GM12878 (cell line): ENCODE measurements at regions not wholly inside any gene's neighbourhood (a gene's known extent, or its start where the extent isn't known, plus 50 kb on each side); places are given as distances from the start of the nearest gene placed in this dataset.

Source experiments
- ATAC-seq: fragments of 200-7000 bp; cut with Tn5 transposase; 3 replicates; pipeline ENCODE4 v1.9.1; 2020; ENCODE audit warnings: mild to moderate bottlenecking, moderate library complexity
- BruUV-seq: library from RNA; stranded (reverse); fragments of 400-500 nt; replicated peaks from 2 replicates; lab custom pipeline; 2021; lab: Mats Ljungman, UMichigan
- CTCF ChIA-PET: fragments of 300-600 bp; sonication (Branson Sonifier 250); formaldehyde crosslinking; extraction: SDS; loops from one replicate; lab custom pipeline; 2021; ENCODE audit warnings: inconsistent platforms; lab: Yijun Ruan, JAX
- POLR2A ChIA-PET: fragments of 350-600 bp; formaldehyde crosslinking; extraction: SDS; loops from one replicate; lab custom pipeline; 2021; ENCODE audit warnings: inconsistent platforms; lab: Charles Lee
- RAD21 ChIA-PET: fragments of 300-600 bp; sonication (Branson Sonifier 250); formaldehyde crosslinking; loops from one replicate; lab custom pipeline; 2023; ENCODE audit warnings: antibody characterized with exemption; ENCODE audit not compliant: unreplicated experiment; lab: Charles Lee
- SMC1A ChIA-PET: fragments of 300-600 bp; sonication (Branson Sonifier 250); formaldehyde crosslinking; loops from one replicate; lab custom pipeline; 2023; ENCODE audit not compliant: unreplicated experiment, uncharacterized antibody; lab: Charles Lee
- DNase-seq: peaks from one replicate; pipeline ENCODE4 v3.0.0-alpha.2; 2011; ENCODE audit warnings: low read depth, low spot score
- FAIRE-seq: peaks from 3 replicates; lab custom pipeline; 2011; peaks lifted over from hg19 to GRCh38; lab: Jason Lieb, UNC
- H2AFZ ChIP-seq: 2 replicates; pipeline ENCODE4 v1.6.0; 2011; ENCODE audit warnings: low read depth, low read length, control low read depth; ENCODE audit not compliant: control insufficient read depth
- H3K27ac ChIP-seq: 2 replicates; pipeline ENCODE4 v1.5.1; 2011; ENCODE audit warnings: control low read depth; ENCODE audit not compliant: control insufficient read depth, insufficient read depth
- H3K27me3 ChIP-seq, 2 experiments: replicated peaks in 1 of 2; 2 replicates each; pipeline versions ENCODE4 v1.6.0 to v1.6.1; 2011; ENCODE audit warnings: low read length in 1 of 2; ENCODE audit not compliant: control insufficient read depth in 2 of 2, insufficient read depth in 2 of 2
- H3K36me3 ChIP-seq, 2 experiments: 2 replicates each; pipeline ENCODE4 v1.5.1; 2011; ENCODE audit warnings: low read length in 1 of 2; ENCODE audit not compliant: control insufficient read depth in 2 of 2, insufficient read depth in 2 of 2
- H3K4me1 ChIP-seq: 2 replicates; pipeline ENCODE4 v1.6.1; 2011; ENCODE audit warnings: mild to moderate bottlenecking, low read length, moderate library complexity, mixed read lengths; ENCODE audit not compliant: control insufficient read depth, insufficient read depth
- H3K4me2 ChIP-seq: 2 replicates; pipeline ENCODE4 v1.6.0; 2011; ENCODE audit warnings: control low read depth; ENCODE audit not compliant: control insufficient read depth, insufficient read depth
- H3K4me3 ChIP-seq: fragments of 200-600 bp; sonication (generic); 2 replicates; pipeline ENCODE4 v1.5.1; 2016
- H3K79me2 ChIP-seq: 2 replicates; pipeline ENCODE4 v1.6.0; 2011; ENCODE audit warnings: low read length; ENCODE audit not compliant: control insufficient read depth, insufficient read depth
- H3K9ac ChIP-seq: 2 replicates; pipeline ENCODE4 v1.8.0; 2011; ENCODE audit warnings: low read length, control low read depth, mixed read lengths; ENCODE audit not compliant: control insufficient read depth, insufficient read depth
- H3K9me3 ChIP-seq: replicated peaks from 3 replicates; pipeline ENCODE4 v1.5.1; 2011; ENCODE audit warnings: mild to moderate bottlenecking, low read length; ENCODE audit not compliant: control insufficient read depth, insufficient read depth
- H4K20me1 ChIP-seq: 2 replicates; pipeline ENCODE4 v1.6.0; 2011; ENCODE audit not compliant: control insufficient read depth, insufficient read depth
- ASH2L ChIP-seq: fragments of 300-600, 200-600 bp; sonication (generic); IDR thresholded peaks from 2 replicates; pipeline ENCODE4 v1.6.1; 2017; ENCODE audit warnings: low read depth, mild to moderate bottlenecking, borderline replicate concordance
- ATF7 ChIP-seq: fragments of 450-650 bp; IDR thresholded peaks from 2 replicates; pipeline ENCODE4 v1.6.1; 2016; ENCODE audit warnings: low read depth, mild to moderate bottlenecking
- E2F4 ChIP-seq: IDR thresholded peaks from 2 replicates; pipeline ENCODE4 v1.6.1; 2012; ENCODE audit warnings: low read depth, low read length, improper control_type of control experiment
- NFYA ChIP-seq: IDR thresholded peaks from 2 replicates; pipeline ENCODE4 v1.6.1; 2011; ENCODE audit warnings: low read depth, mild to moderate bottlenecking, low read length, improper control_type of control experiment, borderline replicate concordance
- NRF1 ChIP-seq: conservative IDR thresholded peaks from 2 replicates; pipeline ENCODE4 v1.6.1; 2011; ENCODE audit warnings: mild to moderate bottlenecking, low read depth, low read length, improper control_type of control experiment
- POLR2A ChIP-seq: IDR thresholded peaks from 2 replicates; pipeline ENCODE4 v1.6.1; 2011; ENCODE audit warnings: low read depth, mild to moderate bottlenecking, low read length
- POU2F2 ChIP-seq: IDR thresholded peaks from 3 replicates; pipeline ENCODE4 v1.6.1; 2011; ENCODE audit warnings: low read depth, mild to moderate bottlenecking, low read length, borderline replicate concordance
- SIN3A ChIP-seq: IDR thresholded peaks from 2 replicates; pipeline ENCODE4 v1.6.1; 2012; ENCODE audit warnings: low read depth, low read length, improper control_type of control experiment
- SP1 ChIP-seq: IDR thresholded peaks from one replicate; pipeline ENCODE4 v1.6.1; 2011; ENCODE audit warnings: low read depth, low read length
- SREBF1 ChIP-seq: IDR thresholded peaks from 2 replicates; pipeline ENCODE4 v1.6.1; 2012; ENCODE audit warnings: mild to moderate bottlenecking, low read length
- STAT3 ChIP-seq: IDR thresholded peaks from 2 replicates; pipeline ENCODE4 v1.6.1; 2011; ENCODE audit warnings: low read depth, low read length, improper control_type of control experiment
- TARDBP ChIP-seq: IDR thresholded peaks from 2 replicates; pipeline ENCODE4 v1.6.1; 2016; ENCODE audit warnings: borderline replicate concordance
- USF2 ChIP-seq: IDR thresholded peaks from 2 replicates; pipeline ENCODE4 v1.6.1; 2011; ENCODE audit warnings: low read depth, low read length, improper control_type of control experiment, borderline replicate concordance
- YBX1 ChIP-seq: fragments of 450-650 bp; IDR thresholded peaks from 2 replicates; pipeline ENCODE4 v1.6.1; 2016; ENCODE audit warnings: antibody characterized with exemption
- ZBTB40 ChIP-seq: fragments of 450-650 bp; IDR thresholded peaks from 2 replicates; pipeline ENCODE4 v1.6.1; 2016; ENCODE audit warnings: mild to moderate bottlenecking, moderate library complexity, borderline replicate concordance
- ZNF687 ChIP-seq: fragments of 450-650 bp; IDR thresholded peaks from 2 replicates; pipeline ENCODE4 v1.6.1; 2017; ENCODE audit warnings: mild to moderate bottlenecking, moderate library complexity
- in situ Hi-C: fragments of 300-500 bp; cut with MboI; formaldehyde crosslinking; loops from 9 replicates; pipeline ENCODE4 v1.14.3; 2018; ENCODE audit warnings: mixed read lengths
- intact Hi-C: fragments of 100-400 bp; cut with micrococcal nuclease; formaldehyde crosslinking; loops from one replicate; pipeline ENCODE4 v1.14.2; 2022; ENCODE audit not compliant: unreplicated experiment

GRCh38 chr12:115416869-115417268 is 732.9 kb upstream of the TBX3 start:
- no peak overlapping the region for H2AFZ ChIP-seq
- intact Hi-C loops = no loop called here
- H3K27ac ChIP-seq = no peak overlapping the region
- H3K79me2 ChIP-seq = no peaks in the 10 kb centered on the region
- ChIA-PET POLR2A (interaction anchor here (0.6 kb wide), 1 partner anchor 529 kb away, joined by 6 read pairs; no protein-coding TSS in a partner anchor), RAD21 (no interaction called here), SMC1A (interaction anchor here (1.0 kb wide), 1 partner anchor 10 kb away, joined by 3 read pairs; no protein-coding TSS in a partner anchor), CTCF (no interaction called here)
- H3K36me3 ChIP-seq = no peaks in the 10 kb centered on the region
- ATAC-seq (no peak), FAIRE-seq (no peak), DNase-seq (no peak)
- no peak overlapping the region for H3K4me2 ChIP-seq
- no peaks in the 10 kb centered on the region for H3K27me3 ChIP-seq
- in situ Hi-C loops = no loop called here
- no peaks in the 10 kb centered on the region for H3K4me1 ChIP-seq
- no peak overlapping the region for H3K4me3 ChIP-seq
- no peaks in the 10 kb centered on the region for H4K20me1 ChIP-seq
- no peak overlapping the region for H3K9ac ChIP-seq
- no TSS peak for BruUV-seq
- H3K9me3 ChIP-seq = no peaks in the 10 kb centered on the region
- TF ChIP-seq STAT3 (no peak), ASH2L (no peak), SP1 (no peak), NRF1 (no peak), POU2F2 (no peak), YBX1 (no peak), SREBF1 (no peak), POLR2A (no peak), TARDBP (no peak), SIN3A (no peak), ZNF687 (no peak), NFYA (no peak), ATF7 (no peak), USF2 (no peak), E2F4 (no peak), ZBTB40 (no peak)
